ENCODE measurements at regions not wholly inside any gene's neighbourhood (a gene's known extent, or its start where the extent isn't known, plus 50 kb on each side); places are given as distances from the start of the nearest gene placed in this dataset.

- no peak for TF ChIP-seq TEAD4 (IDR thresholded peaks at IDR 0.05)
- no peak for TF ChIP-seq EP300 (IDR thresholded peaks at IDR 0.05; ENCODE audit: borderline replicate concordance)
- no peak for TF ChIP-seq CREB1 (IDR thresholded peaks at IDR 0.05; ENCODE audit: low read depth)
- TF ChIP-seq, protein P1, sequence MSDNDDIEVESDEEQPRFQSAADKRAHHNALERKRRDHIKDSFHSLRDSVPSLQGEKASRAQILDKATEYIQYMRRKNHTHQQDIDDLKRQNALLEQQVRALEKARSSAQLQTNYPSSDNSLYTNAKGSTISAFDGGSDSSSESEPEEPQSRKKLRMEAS (IDR thresholded peaks at IDR 0.05) = no peak
- no peak for TF ChIP-seq TAF1 (IDR thresholded peaks at IDR 0.05; ENCODE audit: low read depth)
- no peak for TF ChIP-seq REST (IDR thresholded peaks at IDR 0.05; ENCODE audit: low read depth)
- TF ChIP-seq YY1 (IDR thresholded peaks at IDR 0.05; ENCODE audit: low read depth) = no peak
- no peak for TF ChIP-seq FOXM1 (IDR thresholded peaks at IDR 0.05; ENCODE audit: borderline replicate concordance, low read depth)
- TF ChIP-seq, protein P2, sequence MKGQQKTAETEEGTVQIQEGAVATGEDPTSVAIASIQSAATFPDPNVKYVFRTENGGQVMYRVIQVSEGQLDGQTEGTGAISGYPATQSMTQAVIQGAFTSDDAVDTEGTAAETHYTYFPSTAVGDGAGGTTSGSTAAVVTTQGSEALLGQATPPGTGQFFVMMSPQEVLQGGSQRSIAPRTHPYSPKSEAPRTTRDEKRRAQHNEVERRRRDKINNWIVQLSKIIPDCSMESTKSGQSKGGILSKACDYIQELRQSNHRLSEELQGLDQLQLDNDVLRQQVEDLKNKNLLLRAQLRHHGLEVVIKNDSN (IDR thresholded peaks at IDR 0.05) = no peak
- TF ChIP-seq NFIC (IDR thresholded peaks at IDR 0.05) = no peak
Measured at GRCh38 chr2:65549631-65550030, 117.2 kb upstream of the SPRED2 start.
